NCI-H1694 treated with DMSO at 0.1 percent for 48 hours (cell line): ENCODE measurements at regions not wholly inside any gene's neighbourhood (a gene's known extent, or its start where the extent isn't known, plus 50 kb on each side); places are given as distances from the start of the nearest gene placed in this dataset.

Experiments
- DNase-seq: peaks from one replicate; lab custom pipeline; 2025; lab: John Stamatoyannopoulos, UW

DNA sequence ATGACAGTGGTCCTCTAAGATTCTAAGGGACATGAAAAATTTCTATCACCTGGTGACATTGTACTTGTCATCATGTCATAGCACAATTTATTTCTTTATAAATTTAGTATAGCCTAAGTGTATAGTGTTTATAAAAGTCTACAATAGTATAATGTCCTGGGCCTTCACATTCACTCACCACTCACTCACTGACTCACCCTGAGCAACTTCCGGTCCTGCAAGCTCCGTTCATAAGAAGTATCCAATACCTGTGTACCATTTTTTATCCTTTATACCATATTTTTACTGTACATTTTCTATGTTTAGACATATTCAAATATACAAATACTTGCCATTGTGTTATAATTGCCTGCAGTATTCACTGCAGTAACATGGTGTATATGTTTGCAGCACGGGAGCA lies 72.8 kb upstream of the DSEL start:
- DNase-seq: no peak

DNA sequence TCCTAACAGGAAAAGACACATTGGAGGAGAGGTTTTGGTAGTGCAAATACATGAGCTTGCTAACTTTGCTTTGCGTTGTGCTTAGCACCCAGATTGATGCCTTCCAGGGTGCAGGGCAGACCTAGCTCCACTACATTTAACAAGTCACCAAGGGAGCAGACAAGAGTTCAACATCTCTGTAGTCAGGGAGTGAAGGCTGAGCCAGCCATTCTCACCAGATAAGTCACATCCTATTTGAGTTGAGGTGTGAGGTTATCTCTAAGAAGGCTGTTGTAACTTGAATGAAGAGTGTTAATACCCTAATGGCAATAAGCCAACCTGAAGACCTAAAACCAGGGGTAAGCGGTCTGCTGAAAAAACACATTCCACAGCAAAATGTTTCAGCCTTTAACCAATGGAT lies 69.6 kb upstream of the DSEL start:
- no peak for DNase-seq

DNA sequence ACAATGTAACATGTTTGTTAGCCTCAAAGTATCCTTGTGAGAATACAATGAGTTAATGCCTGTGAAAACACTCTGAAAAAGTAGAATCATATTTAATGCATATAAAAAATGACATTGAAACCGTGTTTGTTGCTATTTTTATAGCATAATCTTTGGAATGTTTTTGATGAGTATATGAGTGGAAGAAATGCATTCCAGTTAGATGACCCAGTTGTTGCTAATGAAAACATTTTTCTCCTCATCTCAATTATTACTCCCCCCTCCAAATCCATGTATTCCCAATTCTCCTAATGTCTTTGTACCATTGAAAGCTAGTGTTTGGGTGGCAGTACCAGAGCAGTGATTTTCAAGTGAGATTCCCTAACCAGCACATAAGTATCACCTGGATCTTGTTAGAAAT lies 67.1 kb upstream of the DSEL start:
- DNase-seq: no peak

DNA sequence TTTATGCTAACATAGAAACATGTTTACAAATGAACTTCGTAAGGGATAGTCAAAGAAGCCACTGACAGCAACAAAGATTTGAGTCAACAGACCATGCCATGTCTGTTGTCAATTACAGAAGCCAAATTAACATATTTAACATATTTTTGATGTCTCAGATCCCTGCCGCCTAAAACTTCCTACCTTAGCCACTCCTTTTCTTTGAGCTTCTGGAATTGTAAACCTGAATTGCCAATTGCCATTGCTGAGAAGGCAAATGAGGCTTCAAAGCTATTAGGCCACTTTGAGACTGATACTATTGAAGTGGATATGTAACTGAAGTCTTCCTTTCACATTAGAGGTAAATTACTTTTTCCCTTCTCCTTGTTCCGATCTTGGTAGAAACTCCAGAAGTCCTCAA lies 66.0 kb upstream of the DSEL start:
- no peak for DNase-seq

DNA sequence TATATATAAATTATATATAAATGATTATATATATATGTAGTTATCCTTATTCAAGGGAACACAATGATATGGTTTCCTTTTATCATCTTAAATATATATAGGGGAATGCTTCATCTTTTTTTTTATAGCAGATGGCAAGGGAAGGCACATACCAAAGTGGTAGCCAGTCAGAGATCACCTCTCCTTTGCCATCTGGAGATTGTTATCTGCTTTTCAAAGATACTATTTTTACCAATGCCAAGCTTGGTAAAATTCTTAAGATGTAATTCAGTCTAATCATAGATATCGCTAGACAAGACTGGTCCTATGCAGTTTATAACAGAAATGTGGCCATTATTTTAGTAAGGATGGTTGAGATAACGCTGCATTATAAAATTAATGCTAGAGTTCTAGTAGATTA lies 64.7 kb upstream of the DSEL start:
- DNase-seq: no peak

DNA sequence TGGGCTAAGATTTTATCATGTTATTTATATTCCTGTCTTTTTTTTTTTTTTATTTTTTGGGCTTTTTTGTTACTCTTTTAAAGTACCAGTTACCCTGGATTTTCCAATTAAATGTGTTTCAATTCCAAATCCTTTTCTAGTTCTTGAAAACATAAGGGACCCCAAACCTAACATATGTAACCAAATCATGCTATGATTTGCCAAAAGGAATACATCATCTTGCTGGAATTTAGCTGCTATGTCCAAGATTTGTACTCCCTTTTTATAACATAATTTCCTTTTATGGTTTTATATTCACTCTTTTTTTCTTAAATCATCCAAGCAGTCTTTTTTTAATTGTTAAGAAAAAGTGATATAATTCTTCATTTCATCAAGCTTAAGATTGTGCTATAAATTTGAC lies 60.9 kb upstream of the DSEL start:
- DNase-seq: no peak

DNA sequence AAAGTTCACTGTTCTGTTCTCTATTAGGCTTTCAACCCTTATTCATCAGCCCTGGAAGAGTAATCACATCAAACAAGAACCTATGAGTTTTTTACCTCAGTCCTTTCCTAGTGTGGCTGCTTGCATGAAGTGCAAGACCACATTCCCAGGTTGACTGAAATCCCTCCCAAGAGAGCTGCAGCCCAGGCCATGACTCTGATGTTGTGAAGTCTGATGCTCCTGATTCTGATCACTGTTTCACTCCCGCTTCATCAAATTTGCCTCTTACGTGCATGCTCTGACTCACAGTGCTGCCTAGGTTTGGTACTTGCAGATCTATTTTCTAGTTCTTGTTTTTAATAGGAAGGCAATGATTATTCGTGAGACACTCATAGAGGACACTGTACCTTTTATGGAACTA lies 58.2 kb upstream of the DSEL start:
- DNase-seq: no peak

DNA sequence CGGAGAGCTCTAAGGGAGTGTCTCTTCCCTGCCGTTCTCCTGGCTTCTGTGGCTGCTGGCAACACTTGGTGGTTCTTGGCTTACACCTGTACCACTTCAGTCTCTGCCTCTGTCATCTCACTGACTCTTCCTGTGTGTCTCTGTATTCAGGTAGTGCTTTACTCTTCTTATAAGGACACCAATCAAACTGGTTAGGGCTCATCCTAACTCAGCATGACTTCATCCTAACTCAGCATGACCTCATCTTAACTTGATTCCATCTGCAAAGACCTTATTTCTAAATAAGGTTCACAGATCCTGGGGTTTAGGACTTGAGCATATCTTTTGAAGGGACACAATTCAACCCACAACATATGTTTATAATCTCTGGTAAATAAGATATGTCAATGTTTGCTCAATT lies 51.6 kb upstream of the DSEL start:
- DNase-seq: no peak
